SIG-M5 (cell line): ENCODE measurements at regions not wholly inside any gene's neighbourhood (a gene's known extent, or its start where the extent isn't known, plus 50 kb on each side); places are given as distances from the start of the nearest gene placed in this dataset.

Experiments used
- DNase-seq: peaks from one replicate; lab custom pipeline; 2025; lab: John Stamatoyannopoulos, UW

DNA sequence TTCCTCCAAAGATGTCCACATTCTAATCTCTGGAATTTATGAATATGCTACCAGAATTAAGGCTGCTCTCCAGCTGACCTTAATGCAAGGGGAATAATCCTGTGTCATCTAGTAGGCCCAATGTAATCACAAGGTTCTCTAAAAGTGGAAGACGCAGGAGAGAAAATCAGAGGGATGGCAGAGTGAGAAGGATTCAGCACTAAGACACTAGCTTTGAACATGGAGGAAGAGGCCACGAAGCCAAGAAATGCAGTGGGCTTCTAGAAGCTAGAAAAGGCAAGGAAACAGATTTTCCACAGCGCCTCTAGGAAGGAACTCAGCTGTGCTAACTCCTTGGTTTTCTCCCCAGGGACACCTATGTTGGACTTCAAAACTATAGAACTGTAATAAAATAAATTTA is 240.7 kb upstream of the TRAM1L1 start:
- DNase-seq = no peak

GRCh38 chr4:117327491-117327890 is 242.1 kb upstream of the TRAM1L1 start:
- DNase-seq = no peak

GRCh38 chr4:117328333-117328732 is 243.0 kb upstream of the TRAM1L1 start:
- no peak for DNase-seq

GRCh38 chr4:117331817-117332216 is 246.4 kb upstream of the TRAM1L1 start:
- no peak for DNase-seq

GRCh38 chr4:117334451-117335188 is 249.2 kb upstream of the TRAM1L1 start:
- DNase-seq = no peak

DNA sequence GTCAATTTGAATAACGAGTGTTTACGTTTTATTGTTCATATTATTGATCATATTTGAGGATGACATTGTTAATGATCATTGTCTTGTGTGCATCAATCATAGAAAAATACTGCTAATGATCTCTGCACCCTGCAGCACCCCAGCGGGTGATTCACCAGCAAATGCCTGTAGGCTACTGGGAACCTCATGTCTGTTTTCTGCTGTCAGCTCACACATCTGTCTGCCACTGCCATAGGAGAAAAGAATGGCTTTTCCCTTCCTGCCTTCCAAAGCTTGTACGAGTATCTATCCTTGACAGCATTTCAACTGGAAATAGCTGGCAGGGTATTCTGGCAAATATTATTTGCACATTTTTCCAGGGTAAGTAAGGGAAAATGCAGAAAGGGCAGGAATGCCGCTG is 272.1 kb upstream of the TRAM1L1 start:
- no peak for DNase-seq

GRCh38 chr4:117357866-117358265 is 272.5 kb upstream of the TRAM1L1 start:
- DNase-seq = no peak

DNA sequence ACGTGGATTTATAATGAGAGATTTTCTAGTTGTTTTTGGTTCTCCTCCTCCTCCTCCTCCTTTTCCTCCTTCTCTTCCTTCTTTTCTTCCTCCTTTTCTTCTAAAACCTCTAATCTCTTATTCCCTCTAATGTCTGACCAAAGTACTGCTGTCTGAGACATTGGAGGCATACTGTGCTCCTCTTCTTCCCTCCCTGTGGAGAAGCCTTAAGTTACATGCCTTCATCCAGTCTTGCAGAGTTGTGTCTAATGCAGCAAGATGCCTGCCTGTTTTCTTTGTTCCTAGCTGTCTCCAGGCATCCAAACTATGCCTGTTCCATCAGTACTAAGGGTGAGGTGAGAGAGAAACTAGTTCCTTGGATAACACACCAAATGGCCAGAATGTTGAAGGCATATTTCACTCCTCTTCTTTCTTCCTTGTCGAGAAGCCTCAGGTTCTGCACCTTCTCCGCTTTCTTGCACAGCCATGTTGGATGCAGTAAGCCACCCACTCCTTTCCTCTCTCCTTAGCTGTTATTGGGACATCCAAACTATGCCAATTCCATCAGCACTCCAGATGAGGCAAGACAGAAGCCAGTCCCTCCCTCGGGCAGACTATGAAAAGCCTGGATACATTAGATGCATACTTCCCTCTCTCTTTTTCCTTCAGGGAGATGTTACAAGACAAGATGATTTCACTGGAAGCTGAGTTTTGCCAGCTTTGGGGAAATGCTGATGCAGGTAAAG is 285.7 kb upstream of the TRAM1L1 start:
- no peak for DNase-seq

DNA sequence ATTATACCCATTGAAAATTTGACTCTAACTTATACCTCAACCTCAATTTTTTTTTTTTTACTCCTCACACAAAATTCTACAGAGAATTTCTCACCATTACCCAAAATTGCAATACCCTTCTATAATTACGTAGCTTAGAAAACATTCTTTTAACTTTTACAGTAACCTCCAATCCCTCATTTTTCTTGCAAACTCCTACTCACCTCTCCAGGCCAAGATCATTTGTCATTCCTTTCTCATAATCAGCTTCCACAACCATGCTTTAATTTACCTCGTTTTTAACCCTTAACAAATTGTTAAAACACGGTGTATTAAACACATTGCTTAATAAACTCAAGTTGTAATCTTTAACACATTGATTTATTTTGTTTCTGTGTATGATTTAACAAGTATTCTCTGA is 289.7 kb upstream of the TRAM1L1 start:
- DNase-seq = no peak

DNA sequence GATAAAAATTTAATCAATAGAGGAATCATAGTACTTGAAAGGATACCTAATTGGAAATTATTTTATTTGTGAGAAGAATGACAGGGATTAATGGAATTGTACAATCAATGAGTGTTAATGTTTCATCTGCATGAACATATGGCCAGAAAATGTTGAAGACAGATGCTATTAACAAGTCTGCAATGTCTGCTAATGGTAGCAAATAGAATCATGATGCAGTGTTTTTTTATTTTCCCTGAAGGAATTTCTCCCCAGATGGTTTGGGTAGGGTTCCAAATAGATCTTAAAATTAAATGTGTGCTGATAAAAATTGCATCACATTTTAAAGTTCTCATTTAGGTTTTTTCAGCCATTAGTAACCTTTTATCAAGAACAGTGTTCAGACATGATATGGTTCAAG is 291.3 kb upstream of the TRAM1L1 start:
- no peak for DNase-seq

GRCh38 chr4:117378942-117379341 is 293.6 kb upstream of the TRAM1L1 start:
- no peak for DNase-seq

GRCh38 chr4:117383468-117383867 is 298.1 kb upstream of the TRAM1L1 start:
- DNase-seq = no peak

- DNase-seq = no peak
These were observed 300.1 kb upstream of the TRAM1L1 start for GRCh38 chr4:117385526-117385925.

DNA sequence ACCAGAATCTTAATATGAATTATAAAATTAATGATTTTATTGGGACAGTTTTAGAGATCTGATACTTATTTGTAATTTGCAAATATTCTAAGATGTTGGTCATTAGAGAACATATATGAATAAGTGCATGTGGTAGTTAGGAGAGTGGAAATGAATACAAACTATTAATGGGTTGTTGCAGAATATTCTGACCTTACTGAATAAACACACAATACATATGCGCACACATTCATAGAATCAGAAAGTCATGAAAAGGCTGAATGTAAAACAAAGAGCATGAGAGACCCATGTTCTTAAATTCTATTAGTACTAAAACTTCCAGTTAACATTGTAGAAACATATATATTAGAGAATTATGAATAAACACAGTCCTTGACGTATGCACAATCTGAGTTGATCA is 301.7 kb upstream of the TRAM1L1 start:
- DNase-seq = no peak

DNA sequence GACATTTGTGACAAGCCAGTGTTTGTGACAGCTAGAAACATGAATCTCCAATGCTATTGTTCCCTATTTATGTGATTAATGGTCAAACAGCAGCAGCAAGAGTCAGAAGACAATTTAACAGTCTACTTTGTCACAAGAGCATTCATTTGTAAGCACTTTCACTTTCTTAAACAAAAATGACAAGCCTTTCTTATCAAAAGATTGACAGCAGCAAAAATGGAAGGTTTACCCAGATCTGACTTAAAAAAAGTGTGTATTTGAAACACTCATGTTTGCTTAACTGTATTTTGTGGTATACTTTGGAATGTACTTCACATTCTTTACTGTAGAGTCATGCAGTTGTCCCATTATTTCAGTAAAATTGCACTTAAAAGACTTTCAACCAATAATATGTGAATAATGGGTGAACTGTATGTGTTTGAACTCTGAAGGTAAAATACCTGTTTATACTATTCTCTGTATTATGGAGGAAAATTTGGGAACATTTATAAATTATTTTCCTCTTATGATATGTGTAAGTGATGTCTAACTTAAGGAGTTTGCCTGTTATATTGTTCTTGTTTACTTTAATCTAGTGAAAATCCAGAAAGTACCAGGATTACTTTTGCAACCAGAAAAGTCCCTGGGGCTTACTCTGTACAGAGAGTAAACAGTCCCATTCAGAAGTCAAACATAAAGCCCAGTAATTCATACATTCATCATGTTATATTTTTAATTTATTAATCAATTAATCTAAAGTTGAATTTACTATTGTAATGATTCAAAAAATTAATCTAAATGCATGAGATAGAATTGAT is 314.9 kb upstream of the TRAM1L1 start:
- DNase-seq = no peak

DNA sequence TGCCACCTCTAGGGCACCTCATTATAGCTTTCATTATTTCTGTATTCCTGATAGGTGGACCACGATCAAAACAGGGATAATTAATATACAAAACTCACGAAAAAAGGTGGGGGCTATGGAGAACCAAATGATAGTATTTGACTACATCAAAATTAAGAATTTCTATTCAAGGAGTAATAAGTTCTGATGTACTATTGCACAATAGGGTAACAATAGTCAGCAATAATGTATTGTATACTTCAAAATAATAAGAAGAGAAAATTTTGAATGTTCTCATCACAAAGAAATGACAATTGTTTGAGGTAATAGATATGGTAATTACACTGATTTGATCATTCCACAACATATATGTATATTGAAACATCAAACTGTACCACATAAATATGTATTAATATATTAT is 327.3 kb upstream of the TRAM1L1 start:
- DNase-seq = no peak

DNA sequence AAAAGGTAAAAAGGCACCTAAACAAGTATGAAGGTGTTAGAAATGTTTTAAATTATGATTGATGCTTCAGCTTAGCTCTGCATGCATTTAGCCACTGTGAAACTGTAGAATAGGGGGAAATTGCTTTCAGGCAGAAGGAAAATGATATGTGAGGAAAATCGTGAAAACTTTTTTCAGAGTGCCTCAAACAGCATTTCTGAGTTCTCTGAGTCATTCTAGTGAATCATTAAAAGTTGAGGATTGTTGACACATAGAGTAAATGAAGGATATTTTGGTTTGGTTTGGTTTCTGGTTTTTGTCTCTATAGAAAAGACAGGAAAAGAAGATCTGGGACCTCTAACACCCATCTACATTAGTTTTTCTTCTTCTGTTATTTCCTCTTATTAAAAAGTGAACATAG is 332.5 kb upstream of the TRAM1L1 start:
- no peak for DNase-seq

DNA sequence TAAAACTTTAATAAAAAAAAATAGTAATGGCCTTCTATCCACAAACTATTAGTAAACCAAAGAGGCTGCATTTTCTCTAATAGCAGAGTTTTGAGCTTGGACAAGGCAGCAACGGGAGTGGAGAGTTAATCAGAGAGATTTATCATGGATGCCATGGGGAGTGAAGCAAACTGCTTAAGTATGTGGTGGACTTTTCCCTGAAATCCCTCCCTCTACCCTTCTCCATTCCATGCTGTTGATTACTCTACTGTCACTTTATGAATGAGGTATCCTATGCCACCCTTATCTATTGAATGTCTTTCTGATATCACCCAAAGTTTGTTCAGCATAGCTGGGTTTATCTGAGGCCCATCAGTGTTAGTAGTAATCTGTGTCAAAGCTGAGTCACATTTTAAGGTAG is 335.6 kb upstream of the TRAM1L1 start:
- no peak for DNase-seq

DNA sequence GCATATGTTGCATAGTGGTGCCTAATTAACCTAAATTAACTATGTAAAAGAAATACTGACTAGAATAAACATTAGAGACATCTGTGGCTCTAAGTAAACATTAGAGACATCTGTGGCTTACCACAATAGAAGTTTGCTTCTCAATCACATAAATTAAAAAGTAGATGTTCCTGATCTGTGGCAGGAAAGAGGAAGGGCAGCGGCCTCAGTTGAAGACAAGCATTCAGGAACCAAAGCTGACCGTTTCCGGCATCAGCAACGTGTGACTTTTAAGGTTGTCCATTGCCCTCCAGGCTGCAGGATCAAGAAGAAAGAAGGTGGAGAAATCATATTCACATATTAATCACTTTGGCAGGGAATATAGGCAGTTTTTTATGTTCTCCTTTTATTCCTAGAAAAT is 336.3 kb upstream of the TRAM1L1 start:
- DNase-seq = no peak

DNA sequence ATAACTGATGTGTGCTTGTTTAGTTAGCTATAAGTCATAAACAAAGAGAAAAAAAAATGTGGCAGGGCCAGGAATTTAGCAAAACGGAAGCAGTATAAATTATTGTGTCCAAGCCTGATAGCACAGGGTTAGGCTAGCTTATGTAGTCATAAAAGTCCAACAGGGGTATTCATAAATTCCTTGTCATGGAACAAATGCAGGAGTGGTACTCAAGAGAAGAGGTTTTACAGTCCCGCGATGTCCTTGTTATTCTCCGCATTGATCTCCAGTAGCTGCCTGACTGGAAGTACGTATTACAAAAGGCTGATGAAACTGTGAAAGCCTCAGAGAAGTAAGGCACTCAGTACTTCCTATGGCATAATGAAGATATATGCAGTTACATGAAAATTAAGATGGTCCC is 336.9 kb upstream of the TRAM1L1 start:
- DNase-seq = no peak

DNA sequence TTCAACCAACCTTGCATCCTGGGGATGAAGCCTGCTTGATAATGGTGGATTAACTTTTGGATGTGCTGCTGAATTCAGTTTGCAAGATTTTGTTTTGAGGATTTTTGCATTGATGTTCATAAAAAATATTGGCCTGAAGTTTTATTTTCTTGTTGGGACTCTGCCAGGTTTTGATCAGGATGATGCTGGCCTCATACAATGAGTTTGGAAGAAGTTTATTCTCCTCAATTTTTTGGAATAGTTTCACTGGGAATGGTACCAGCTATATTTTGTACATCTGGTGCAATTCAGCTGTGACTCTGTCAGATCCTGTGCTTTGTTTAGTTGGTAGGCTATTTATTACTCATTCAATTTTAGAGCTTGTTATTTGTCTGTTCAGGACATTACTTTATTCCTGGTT is 340.3 kb upstream of the TRAM1L1 start:
- no peak for DNase-seq

DNA sequence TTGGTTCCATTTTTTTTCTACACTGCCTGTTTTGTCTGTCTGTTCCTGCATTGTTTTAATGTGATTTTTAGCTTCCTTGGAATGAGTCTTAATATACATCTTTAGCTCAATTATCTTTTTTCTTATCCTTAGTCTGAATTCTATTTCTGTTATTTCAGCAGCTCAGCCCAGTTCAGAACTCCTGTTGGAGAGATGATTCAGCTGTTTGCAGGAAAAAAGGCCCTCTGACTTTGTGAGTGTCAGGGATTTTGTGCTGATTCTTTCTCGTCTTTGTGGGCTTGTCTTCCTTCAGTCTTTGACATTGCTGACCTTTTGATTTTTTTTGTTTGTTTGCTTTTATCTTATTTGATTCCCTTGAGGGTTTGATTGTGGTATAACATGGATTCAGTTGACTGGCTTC is 343.2 kb upstream of the TRAM1L1 start:
- no peak for DNase-seq

DNA sequence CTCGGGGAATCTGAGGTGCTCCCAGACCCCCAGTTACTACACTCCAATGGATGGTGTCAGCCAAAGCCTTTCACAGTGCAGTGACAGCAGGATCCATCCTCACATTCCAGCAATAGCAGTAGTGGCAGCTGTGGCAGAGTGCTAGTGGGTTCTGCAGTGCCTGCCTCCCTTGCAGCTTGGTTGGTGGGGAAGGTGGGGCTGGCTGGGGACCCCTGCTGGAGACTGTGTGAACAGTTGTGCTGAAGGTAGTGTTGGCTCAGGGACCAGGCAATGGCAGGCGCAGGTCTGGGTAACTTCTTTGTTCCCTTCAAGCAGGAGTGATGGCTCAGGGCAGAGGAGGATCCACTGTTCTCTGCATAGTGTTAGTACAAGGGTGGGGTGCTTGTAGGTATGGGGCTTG is 343.7 kb upstream of the TRAM1L1 start:
- DNase-seq = no peak
